ENCODE measurements at regions not wholly inside any gene's neighbourhood (a gene's known extent, or its start where the extent isn't known, plus 50 kb on each side); places are given as distances from the start of the nearest gene placed in this dataset.
A peak's percentile ranks its signal among the peaks of the same experiment; 100 is the strongest.

GRCh38 chr13:105346141-105346775, 1189.2 kb downstream of the EFNB2 start:
- Mint-ChIP-seq H3K27me3 (ENCODE audit: low read depth) (no peaks in the 10 kb centered on the region), H3K9me3 (peaks cover 15% of the 10 kb centered on the region), H3K36me3 (peaks cover 1% of the 10 kb centered on the region), H3K27ac (peak overlapping the region; percentile 19), H3K4me3 (no peak overlapping the region), H3K4me1 (peaks cover 34% of the 10 kb centered on the region)
- TF ChIP-seq CTCF (IDR thresholded peaks at IDR 0.05; ENCODE audit: unreplicated experiment) = no peak
- no peak for DNase-seq (ENCODE audit: low spot score in 2 of 2, unreplicated experiment in 2 of 2)

- peaks cover 1% of the 10 kb centered on the region for H3K36me3 Mint-ChIP-seq
- peaks cover 15% of the 10 kb centered on the region for H3K9me3 Mint-ChIP-seq
- H3K27me3 Mint-ChIP-seq (ENCODE audit: low read depth) = no peaks in the 10 kb centered on the region
- H3K4me3 Mint-ChIP-seq = no peak overlapping the region
- no peak for TF ChIP-seq CTCF (IDR thresholded peaks at IDR 0.05; ENCODE audit: unreplicated experiment)
- peaks cover 34% of the 10 kb centered on the region for H3K4me1 Mint-ChIP-seq
- no peak for DNase-seq (ENCODE audit: low spot score in 2 of 2, unreplicated experiment in 2 of 2)
- H3K27ac Mint-ChIP-seq = peak overlapping the region; percentile 26
Observed at GRCh38 chr13:105345730-105346129, 1189.7 kb downstream of the EFNB2 start.

- Mint-ChIP-seq H3K9me3 (peaks cover 15% of the 10 kb centered on the region), H3K36me3 (peaks cover 1% of the 10 kb centered on the region), H3K4me1 (peaks cover 37% of the 10 kb centered on the region), H3K4me3 (no peak overlapping the region), H3K27me3 (ENCODE audit: low read depth) (no peaks in the 10 kb centered on the region), H3K27ac (peak overlapping the region; percentile 26)
- no peak for DNase-seq (ENCODE audit: low spot score in 2 of 2, unreplicated experiment in 2 of 2)
- no peak for TF ChIP-seq CTCF (IDR thresholded peaks at IDR 0.05; ENCODE audit: unreplicated experiment)
Observed at GRCh38 chr13:105345131-105345530, 1190.3 kb downstream of the EFNB2 start.

- Mint-ChIP-seq H3K27me3 (ENCODE audit: low read depth) (no peaks in the 10 kb centered on the region), H3K36me3 (peaks cover 1% of the 10 kb centered on the region), H3K27ac (peak overlapping the region; percentile 82), H3K4me1 (peaks cover 47% of the 10 kb centered on the region), H3K4me3 (no peak overlapping the region), H3K9me3 (peaks cover 15% of the 10 kb centered on the region)
- DNase-seq (ENCODE audit: low spot score in 2 of 2, unreplicated experiment in 2 of 2) = no peak
- TF ChIP-seq CTCF (IDR thresholded peaks at IDR 0.05; ENCODE audit: unreplicated experiment) = no peak
Observed at GRCh38 chr13:105343134-105343806, 1192.2 kb downstream of the EFNB2 start.

GRCh38 chr13:105342281-105342820, 1193.1 kb downstream of the EFNB2 start:
- H3K36me3 Mint-ChIP-seq = peaks cover 1% of the 10 kb centered on the region
- H3K27me3 Mint-ChIP-seq (ENCODE audit: low read depth) = no peaks in the 10 kb centered on the region
- H3K9me3 Mint-ChIP-seq = peaks cover 15% of the 10 kb centered on the region
- H3K4me3 Mint-ChIP-seq = no peak overlapping the region
- H3K4me1 Mint-ChIP-seq = peaks cover 55% of the 10 kb centered on the region
- no peak for DNase-seq (ENCODE audit: low spot score in 2 of 2, unreplicated experiment in 2 of 2)
- H3K27ac Mint-ChIP-seq = no peak overlapping the region
- no peak for TF ChIP-seq CTCF (IDR thresholded peaks at IDR 0.05; ENCODE audit: unreplicated experiment)
